Suppressor macrophage treated with lipopolysaccharide for 4 hours (primary cell): ENCODE measurements at regions not wholly inside any gene's neighbourhood (a gene's known extent, or its start where the extent isn't known, plus 50 kb on each side); places are given as distances from the start of the nearest gene placed in this dataset.
"Not testable (repeated sequence)": the region's sequence is repeated elsewhere in the genome, so short reads cannot be mapped to it uniquely, and the experiment has no call there.

ENCODE experiments used
- DNase-seq: peaks from one replicate; pipeline ENCODE4 v3.0.0-alpha.2; 2020

DNA sequence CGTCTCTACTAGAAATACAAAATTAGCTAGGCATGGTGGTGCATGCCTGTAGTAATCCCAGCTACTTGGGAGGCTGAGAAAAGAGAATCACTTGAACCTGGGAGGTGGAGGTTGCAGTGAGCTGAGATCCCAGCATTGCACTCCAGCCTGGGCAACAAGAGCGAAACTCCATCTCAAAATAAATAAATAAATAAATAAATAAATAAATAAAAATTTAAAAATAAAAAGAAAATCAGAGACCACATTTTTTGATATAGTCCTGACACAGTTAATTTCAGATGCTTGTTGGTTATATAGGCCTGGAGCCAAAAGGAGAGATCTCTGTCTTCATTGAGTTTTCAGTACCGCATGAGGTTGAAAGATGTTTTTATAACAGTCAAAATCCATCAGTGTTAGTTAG is 388.3 kb downstream of the PRELID2 start:
- not testable (repeated sequence) for DNase-seq

DNA sequence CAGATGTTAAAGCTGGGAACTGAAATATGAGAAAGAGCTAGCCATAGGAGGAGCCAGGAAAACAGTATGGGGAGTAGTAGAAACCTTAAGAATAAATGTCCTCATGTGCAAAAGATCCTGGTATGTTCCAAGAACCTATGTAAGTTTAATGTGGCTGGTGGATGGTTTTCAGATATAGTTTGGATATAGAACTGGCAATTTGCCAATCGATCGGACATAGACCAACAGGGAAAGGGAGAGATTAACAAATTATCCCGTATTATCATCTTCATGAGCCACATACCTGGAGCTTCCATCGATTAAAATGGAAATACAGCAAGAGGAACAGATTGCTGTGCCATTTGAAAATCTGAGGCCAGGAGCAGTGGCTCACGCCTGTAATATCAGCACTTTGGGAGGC is 388.7 kb downstream of the PRELID2 start:
- DNase-seq, result no peak

DNA sequence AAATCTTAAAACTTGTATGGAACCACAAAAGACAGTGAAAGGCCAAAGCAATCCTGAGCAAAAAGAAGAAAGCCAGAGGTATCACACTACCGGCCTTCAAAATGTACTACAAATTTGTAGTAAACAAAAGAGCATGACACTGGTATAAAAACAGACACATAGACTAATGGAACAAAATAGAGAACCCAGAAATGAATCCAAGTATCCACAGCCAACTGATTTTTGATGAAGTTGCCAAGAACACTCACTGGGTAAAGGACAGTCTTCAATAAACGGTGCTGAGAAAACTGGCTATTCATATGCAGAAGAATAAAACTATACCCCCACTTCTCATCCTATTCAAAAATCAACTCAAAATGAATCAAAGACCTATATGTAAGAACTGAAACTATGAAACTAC is 390.1 kb downstream of the PRELID2 start:
- no peak for DNase-seq

DNA sequence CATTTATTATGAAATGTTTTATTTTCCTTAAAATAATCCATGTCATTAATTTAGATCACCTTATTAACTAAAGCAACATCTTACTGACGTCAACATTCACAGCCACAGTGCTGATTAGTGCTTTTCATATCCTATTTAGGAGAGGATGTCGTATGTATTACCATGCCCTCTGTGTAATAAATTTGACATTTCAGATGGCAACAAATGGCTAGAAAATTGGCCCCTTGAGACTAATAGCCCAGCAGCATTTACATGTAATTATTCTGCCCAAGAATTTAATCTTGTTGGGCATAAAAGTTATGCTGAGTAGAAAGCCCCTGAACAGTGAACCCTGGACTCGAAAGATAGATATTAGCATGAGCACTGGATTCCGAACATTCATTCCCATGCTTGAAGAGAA is 391.2 kb downstream of the PRELID2 start:
- no peak for DNase-seq

DNA sequence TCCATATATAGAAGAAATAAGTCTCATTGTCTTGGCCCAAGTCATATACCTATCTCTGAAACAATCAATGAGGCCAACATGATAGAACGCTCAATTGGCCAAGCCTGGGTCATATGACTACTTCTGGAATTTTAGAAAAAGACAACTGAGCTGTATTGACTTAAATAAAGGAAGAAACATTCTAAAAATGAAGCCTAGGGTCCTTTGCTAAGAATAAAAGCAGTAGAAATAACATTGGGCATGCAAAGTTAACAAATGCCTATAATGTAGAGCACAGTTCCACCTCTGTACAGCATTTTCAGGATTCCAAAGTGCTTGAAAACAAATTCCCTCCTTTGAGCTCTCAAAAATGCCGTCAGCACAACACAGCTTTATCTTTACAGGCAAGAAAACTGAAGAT is 391.8 kb downstream of the PRELID2 start:
- no peak for DNase-seq

DNA sequence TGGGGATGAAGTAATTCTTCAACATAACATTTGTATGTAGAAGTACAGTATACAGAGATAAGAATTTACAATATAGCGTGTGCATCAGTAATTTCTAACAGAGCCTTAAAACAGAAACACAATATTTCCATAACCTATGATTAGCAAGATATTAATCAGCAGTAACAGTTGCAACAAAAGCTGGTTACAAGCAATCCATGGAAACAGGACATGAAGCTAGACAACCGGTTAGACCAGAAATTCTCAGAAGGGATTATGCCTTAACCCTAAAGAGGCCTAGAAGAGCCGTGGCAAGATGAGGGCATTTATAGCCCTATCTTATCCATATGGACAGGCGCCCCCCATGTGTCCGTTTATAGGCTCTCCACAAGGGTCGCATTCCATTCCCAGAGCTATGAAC is 392.5 kb downstream of the PRELID2 start:
- not testable (repeated sequence) for DNase-seq

DNA sequence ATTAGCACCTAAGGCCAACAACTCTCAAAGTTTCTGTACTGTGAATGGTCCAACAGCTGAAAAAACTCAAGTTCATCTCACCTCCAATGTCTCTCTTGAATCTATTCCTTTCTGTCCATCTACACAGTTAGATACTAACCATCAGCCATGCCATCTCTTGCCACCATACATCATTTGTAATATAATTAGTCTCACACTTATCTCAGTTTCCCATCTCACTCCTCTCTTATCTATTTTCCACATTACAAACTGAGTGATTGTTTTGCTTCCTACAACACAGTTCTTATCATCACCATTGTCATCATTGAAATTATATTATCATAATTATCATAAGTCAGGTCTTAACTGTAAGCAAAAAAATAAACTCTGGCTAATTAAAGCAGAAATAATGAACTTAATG is 393.9 kb downstream of the PRELID2 start:
- no peak for DNase-seq

DNA sequence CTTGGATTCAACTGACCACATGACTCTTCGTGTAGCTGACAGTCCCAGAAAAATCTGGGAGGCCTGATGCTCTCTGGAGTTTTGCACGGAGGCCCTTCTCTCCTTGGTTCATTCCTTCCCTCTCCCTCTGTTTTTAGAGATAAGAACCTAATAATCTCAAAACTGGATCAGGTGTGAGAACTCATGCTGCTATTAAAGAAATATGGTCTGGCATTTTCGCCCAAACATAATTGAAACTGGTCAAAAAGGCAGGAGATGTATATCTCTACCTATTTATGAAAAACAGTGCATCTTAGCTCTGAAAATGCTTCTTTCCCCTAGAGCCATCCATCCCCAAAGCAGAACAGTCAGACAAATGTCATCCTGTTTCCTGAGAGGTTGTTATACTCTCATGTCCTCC is 397.5 kb downstream of the PRELID2 start:
- DNase-seq, result no peak

DNA sequence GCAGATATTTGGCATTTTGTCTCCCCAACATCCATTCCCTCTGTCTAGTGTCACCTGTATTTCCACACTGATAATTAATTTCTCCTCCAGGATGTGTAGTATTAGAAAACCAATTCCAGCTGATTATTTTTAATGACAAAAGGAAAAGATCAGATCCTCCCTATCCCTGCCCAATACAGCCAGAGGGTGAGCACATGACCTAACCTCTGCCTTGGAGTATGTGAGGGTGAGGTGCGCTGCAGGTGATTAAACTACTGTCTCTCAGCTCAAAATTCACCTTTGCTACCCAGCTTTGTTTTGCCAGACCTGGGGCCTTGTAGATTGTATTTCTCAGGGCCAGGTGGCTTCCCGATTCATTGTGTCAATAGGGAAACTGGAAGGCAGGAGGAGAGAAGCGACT is 402.1 kb downstream of the PRELID2 start:
- no peak for DNase-seq

DNA sequence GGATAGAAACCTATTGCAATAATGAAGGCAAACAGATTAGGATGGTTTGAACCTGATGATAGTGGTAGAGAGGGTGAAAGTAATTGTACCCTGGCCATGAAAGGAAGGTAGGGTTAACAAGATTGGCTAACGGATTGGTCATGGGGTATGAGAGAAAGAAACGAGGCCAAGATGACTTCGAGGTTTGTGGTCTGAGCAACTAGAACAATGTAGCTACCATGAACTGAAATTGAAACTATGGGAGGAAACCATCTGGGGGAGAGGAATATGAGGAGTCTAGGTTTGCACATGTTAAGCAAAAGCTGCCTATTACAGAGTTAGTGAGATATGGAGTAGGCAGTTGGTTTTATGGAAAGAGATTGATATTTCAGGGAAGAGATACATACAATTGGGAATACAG is 406.0 kb downstream of the PRELID2 start:
- no peak for DNase-seq

DNA sequence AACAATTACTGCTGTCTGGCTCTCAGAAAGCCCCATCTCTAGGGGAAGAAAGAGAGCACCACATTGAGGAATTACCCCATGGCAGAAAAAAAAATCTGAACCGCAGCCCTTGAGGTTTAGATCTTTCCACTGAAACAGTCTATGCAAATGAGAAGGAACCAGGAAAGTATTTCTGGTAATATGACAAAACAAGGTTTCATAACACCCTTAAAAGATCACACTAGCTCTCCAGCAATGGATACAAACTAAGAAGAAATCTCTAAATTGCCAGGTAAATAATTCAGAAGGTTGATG is 427.1 kb downstream of the PRELID2 start:
- DNase-seq, result no peak

DNA sequence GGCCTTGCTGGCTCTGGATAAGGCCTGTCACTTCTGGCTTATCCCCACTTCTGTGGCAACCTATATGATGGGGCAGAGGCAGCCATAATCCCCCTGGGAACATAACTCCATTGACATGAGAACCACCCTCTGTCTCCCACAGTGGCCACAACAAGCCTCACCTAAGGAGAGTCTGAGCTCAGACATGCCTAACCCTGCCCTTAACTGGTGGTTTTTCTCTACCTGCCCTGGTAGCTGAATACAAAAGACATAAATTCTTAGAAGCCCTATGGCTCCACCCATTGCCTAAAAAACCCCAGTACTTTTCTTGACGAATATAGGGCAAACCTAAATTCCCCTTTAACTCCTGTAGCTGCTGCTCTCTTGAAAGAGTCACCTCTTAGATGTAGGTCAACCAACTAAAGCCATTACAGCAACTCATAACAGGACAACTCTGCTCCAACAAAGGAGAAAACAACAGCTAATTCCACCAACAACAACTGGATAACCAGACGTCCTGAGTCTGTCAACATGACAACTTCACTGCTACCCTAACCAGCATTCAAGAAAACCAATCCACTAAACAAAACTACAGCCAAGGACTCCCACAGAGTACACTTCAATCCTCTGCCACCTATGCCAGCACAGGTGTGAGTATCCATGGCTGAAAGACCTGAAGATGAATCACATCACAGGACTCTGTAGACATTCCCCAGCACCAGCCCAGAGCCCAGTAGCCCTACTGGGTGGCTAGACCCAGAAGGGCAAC is 427.7 kb downstream of the PRELID2 start:
- no peak for DNase-seq

DNA sequence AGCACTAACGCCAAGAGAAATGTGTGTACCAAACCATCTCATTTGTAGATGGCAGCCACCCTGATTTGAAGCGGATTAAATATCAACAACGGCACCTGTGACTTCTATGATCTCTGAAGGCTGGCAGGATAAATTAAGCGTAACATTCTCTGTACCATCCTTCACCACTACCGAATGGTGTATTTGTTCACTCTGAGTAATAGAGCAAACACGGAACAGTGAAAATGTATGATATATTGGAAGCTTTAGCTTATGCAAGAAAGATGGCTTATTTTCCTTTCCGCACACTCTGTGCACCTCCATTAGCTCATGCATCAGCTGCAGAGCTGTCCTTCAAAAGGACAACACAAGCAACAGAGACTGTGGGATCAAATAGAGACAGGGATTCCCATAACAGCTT is 431.1 kb downstream of the PRELID2 start:
- no peak for DNase-seq

DNA sequence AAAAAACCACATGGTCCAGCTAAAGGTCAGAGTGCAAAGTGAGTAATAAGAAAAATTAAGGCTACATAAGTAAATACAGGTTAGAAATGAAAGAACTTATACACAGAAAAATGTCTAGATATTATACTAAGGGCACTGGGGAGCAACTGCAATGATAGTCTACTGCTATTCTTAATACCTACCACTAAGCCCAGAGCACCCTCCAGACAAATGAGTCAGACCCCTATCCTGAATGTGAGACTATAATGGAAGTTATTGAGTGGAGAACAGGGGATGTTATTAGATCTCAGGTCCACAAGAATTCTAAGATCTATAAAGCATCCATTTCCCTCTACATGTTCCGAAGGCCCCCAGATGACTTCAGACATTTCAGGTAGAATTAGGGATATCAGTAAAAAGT is 438.3 kb downstream of the PRELID2 start:
- DNase-seq, result no peak

DNA sequence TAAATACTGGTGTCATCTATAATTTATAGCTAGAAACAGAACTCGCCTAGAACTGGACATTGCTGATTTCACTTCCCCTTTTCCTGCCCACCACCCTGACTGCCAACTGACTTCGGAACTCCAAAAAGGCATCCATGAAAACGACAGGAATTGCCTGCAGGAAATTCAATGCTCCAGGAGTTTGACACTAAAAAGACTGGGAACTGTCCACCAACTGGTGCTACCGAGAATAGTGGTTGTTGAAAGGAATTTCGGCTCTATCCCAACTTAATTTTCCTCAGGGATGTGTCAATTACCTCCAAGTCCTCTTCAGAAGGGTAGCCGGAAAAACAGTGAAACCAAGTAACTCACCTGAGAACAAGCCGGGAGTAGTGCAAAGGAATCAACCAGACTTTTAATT is 440.0 kb downstream of the PRELID2 start:
- DNase-seq, result not testable (repeated sequence)

DNA sequence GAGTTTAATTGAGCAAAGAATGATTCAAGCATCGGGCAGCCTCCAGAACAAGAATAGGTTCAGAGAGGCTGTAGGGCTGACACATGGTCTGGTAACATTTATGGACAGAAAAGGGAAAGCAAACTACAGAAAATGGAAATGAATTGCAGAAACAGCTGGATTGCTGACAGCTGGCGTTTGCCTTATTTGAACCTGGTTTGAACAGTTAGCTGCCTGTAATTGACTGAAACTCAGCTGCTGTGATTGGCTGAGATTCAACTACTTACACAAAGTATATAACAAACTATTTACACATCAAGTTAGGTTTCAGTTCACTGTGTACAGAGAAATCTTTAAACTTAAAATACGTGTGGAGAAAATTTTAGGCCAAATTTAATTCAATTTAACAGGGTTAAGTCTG is 441.7 kb downstream of the PRELID2 start:
- no peak for DNase-seq

DNA sequence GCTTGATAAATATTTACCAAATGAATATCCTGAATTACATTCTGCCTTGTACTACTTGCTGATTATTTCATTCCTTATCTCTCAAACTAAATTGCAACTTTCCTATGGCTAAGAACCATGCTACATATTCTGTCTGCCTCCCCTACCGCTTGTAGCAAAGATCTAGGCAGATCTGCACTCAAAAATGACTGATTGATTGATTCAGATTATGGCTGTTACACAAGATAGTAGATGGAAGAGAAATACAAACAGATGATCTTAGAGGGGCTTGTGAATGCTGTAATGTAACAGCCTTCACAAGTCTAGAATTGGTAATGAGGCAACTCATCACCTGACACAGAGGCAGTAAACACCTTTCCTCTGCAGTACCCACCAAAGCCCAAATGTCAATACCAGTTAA is 446.1 kb downstream of the PRELID2 start:
- no peak for DNase-seq

DNA sequence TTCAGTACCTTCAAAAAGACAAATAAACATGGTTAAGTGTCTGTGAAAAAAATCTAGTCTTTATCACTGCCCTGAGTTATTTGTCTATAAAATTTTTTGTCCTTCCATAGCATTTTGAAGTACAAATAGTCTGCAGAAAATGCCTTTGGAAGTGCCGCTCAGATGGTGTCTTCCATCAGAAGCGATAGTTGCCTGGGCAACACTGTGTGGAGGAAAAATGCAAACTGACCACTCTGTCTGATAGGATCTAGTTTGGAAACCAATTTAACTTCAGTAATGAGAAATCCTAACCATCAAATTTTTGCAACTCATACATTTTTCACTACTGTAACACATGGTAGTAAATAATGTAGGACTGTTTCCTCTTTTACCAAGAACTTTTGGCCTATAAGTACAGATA is 449.9 kb downstream of the PRELID2 start:
- no peak for DNase-seq

DNA sequence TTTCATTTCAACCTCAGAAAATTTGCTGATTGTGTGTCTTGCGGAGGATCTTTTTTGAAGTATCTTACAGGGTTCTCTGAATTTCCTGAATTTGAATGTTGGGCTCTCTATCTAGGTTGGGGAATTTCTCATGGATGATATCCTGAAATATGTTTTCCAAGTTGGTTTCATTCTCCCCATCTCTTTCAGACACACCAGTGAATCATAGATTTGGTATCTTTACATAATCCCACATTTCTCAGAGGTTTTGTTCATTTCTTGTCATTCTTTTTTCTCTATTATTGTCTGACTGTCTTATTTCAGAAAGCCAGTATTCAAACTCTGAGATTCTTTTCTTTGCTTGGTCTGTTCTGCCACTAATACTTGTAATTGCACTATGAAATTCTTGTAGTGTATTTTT is 456.9 kb downstream of the PRELID2 start:
- no peak for DNase-seq

DNA sequence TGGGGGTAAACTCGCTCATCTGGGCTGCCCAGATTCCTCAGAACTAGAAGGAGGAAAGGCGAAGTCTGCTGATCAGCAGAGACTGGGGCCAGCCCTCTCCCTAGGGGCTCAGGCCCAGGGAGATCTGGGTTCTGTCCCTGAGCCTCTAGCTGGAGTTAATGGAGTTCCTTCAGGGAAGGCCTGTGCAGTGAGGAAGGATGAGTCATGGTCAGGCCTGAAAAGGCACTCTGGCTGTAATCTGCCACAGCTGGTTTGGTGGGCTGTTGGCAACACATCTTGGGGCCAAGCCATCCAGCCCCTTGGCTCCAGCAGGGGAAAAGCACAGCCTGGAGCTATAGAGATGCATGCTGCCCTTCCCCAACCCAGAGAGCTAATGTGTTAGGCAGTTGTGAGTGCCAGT is 459.6 kb downstream of the PRELID2 start:
- no peak for DNase-seq

DNA sequence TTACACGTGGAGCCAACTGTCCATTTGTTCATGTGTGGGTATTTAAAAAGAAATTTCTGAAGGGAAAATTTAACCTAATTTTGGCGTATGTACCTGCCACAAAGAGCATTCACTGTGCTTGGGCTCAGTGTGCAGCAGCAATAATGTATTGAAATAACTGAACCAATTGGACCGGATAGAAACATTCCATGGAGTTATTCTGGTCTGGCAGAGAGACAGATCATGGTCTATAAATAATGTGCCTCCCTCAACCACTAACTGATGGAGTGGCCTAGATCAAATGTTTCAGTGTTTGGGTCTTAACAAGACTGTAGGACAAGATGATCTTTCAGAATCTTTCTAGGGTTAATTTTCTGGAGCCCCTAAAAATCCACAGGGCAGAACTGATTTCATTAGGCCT is 469.7 kb downstream of the PRELID2 start:
- DNase-seq, result no peak

DNA sequence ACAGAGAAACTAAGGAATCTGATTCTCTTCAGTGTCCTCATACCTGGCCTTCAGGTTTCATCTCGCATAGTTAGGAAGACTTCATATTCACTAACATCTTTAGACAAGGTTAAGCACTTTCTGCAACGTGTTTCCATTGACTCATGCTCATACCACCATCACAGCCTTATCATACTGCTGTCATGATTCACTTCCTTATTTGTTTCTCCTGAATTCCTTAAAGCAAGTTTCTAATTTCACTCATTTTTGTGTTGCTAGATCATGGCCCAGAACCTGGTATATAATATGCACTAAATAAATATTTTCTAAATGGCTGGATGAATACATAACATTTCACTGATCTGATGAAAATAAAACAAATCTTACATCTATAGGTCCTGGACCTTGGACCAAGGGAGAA is 472.9 kb downstream of the PRELID2 start:
- no peak for DNase-seq

DNA sequence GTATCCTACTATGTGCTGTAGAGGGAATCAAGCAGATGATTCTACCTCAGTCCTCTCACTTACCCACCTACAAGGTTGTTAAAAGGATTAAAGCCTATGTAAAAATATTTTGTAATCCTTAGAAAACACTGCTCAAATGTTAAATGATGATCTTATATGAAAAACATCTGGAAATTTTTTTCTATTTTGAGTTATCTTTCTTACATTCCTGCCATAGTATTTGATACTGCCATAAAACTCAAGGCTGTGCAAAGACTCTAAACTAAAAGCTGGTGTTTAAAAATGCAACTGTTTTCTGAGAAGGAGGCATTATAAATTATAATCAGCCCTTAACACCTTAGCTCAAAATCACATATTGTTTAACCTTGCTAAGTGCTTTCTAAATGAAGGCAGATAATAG is 474.2 kb downstream of the PRELID2 start:
- no peak for DNase-seq

DNA sequence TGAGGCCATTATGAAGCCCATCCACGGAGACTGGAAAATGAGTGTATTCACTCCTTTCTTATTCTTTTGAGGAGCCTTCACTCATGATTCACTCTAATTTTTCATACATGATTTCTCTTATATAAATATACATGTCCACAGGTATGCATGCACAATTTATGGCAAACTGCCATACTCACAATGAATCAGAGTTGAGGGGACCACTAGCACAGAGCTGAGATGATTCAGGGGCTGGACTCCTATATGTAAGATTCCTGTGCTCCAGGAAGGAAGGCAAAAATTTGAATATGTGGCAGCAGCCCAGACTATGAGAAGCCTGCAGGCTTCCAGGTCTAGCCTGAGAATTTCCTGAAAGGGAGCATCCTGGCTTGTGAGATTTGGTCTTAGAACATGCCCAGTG is 484.6 kb downstream of the PRELID2 start:
- DNase-seq, result no peak

DNA sequence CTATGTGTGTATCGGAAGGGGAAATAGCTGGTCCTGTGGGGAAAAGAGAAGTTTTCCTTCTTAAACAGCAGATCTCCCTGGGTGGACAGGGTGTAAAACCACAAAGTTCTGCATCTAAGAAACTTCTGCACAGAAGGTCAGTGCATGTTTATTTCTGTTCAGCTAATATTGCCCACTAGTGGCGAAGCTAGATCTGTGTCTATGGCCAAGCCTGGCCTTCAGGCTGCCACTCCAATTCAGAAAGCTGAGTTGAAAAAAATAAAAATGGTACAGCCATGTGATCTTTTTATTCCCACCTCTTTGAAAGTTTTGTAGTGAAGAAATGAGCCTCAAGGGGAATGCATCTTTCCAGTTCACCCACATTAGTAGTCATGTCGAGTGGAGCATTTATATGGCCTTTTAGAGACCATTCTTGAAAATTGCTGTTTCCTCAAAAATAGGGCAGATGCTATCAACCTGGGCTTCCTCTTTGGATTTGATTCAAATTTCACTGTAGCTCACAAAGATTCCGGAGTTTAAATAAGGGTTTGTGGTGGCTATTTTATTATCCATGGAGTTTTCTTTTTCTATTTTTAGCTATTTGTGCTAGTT is 488.0 kb downstream of the PRELID2 start:
- DNase-seq, result no peak
